CD14-positive monocyte (primary cell): ENCODE measurements at regions not wholly inside any gene's neighbourhood (a gene's known extent, or its start where the extent isn't known, plus 50 kb on each side); places are given as distances from the start of the nearest gene placed in this dataset.

Experiments
- DNase-seq, 3 donors: peaks; one replicate each; pipeline ENCODE4 v3.0.0-alpha.2; 2011 to 2022
- H2AFZ ChIP-seq: 2 replicates; pipeline ENCODE4 v1.6.0; 2012; ENCODE audit warnings: mild to moderate bottlenecking, low read depth, low read length, inconsistent platforms; ENCODE audit not compliant: insufficient read depth, poor library complexity, severe bottlenecking
- H3K27ac ChIP-seq, 2 donors: 1 replicate in 1 of 2; 2 replicates in 1 of 2; pipeline ENCODE4 v1.5.1; 2012 to 2013; ENCODE audit warnings: low read length in 2 of 2, control low read depth in 1 of 2, inconsistent platforms in 1 of 2, low read depth in 1 of 2, mild to moderate bottlenecking in 1 of 2
- H3K27me3 ChIP-seq, 2 donors: one replicate each; pipeline versions ENCODE4 v1.6.0 to v1.6.1; 2011 to 2013; ENCODE audit warnings: low read length in 2 of 2; ENCODE audit not compliant: control insufficient read depth in 2 of 2, insufficient read depth in 2 of 2
- H3K36me3 ChIP-seq, 2 donors: replicated peaks in 1 of 2; 1 replicate in 1 of 2; 2 replicates in 1 of 2; pipeline versions ENCODE4 v1.5.1 to v1.6.1; 2012 to 2013; ENCODE audit warnings: low read length in 2 of 2, control low read depth in 1 of 2, inconsistent platforms in 1 of 2, mild to moderate bottlenecking in 1 of 2; ENCODE audit not compliant: insufficient read depth in 2 of 2, control insufficient read depth in 1 of 2
- H3K4me1 ChIP-seq, 2 donors: 1 replicate in 1 of 2; 2 replicates in 1 of 2; pipeline versions ENCODE4 v1.5.1 to v1.6.1; 2012 to 2013; ENCODE audit warnings: low read length in 2 of 2, control low read depth in 1 of 2, inconsistent platforms in 1 of 2, mild to moderate bottlenecking in 1 of 2, moderate library complexity in 1 of 2; ENCODE audit not compliant: insufficient read depth in 2 of 2, control insufficient read depth in 1 of 2
- H3K4me2 ChIP-seq: replicated peaks from 2 replicates; pipeline ENCODE3; 2012; ENCODE audit warnings: low read length, moderate library complexity, mild to moderate bottlenecking; ENCODE audit not compliant: poor library complexity, severe bottlenecking; ENCODE audit errors: extremely low read depth
- H3K4me3 ChIP-seq, 3 experiments: fragments of 200-600 bp in 1 of 3; sonication (generic) in 1 of 3; replicated peaks in 1 of 3; 1 replicate in 2 of 3; 2 replicates in 1 of 3; pipeline ENCODE4 v1.5.1; 2011 to 2013; ENCODE audit warnings: low read length in 3 of 3, mild to moderate bottlenecking in 3 of 3, control low read depth in 2 of 3, low read depth in 2 of 3, inconsistent platforms in 1 of 3, moderate library complexity in 1 of 3
- H3K79me2 ChIP-seq: 2 replicates; pipeline ENCODE4 v1.6.0; 2012; ENCODE audit warnings: mild to moderate bottlenecking, control low read depth, inconsistent platforms, low read length, moderate library complexity; ENCODE audit not compliant: insufficient read depth
- H3K9ac ChIP-seq: 2 replicates; pipeline ENCODE4 v1.6.0; 2017; ENCODE audit warnings: low read length, mild to moderate bottlenecking; ENCODE audit not compliant: insufficient read depth, poor library complexity, severe bottlenecking
- H3K9me3 ChIP-seq, 2 donors: replicated peaks in 1 of 2; 1 replicate in 1 of 2; 2 replicates in 1 of 2; pipeline versions ENCODE4 v1.5.1 to v1.6.1; 2012 to 2013; ENCODE audit warnings: low read length in 2 of 2, control low read depth in 1 of 2; ENCODE audit not compliant: control insufficient read depth in 1 of 2, insufficient read depth in 1 of 2
- H4K20me1 ChIP-seq: 2 replicates; pipeline ENCODE4 v1.6.0; 2012; ENCODE audit warnings: mild to moderate bottlenecking, low read length, control low read depth, moderate library complexity; ENCODE audit not compliant: insufficient read depth
- H3K27ac Mint-ChIP-seq, 7 donors: one replicate each; pipeline ENCODE4 v1.8.0; 2020; ENCODE audit warnings: mild to moderate bottlenecking in 7 of 7, mixed read lengths in 7 of 7, moderate library complexity in 6 of 7, inconsistent platforms in 2 of 7
- H3K27me3 Mint-ChIP-seq, 3 donors: one replicate each; pipeline ENCODE4 v1.8.0; 2021 to 2022; ENCODE audit warnings: low read depth in 3 of 3, mild to moderate bottlenecking in 3 of 3, mixed read lengths in 3 of 3, moderate library complexity in 3 of 3, inconsistent platforms in 1 of 3
- H3K36me3 Mint-ChIP-seq, 2 donors: one replicate each; pipeline ENCODE4 v1.8.0; 2020; ENCODE audit warnings: mixed read lengths in 2 of 2, inconsistent platforms in 1 of 2, mild to moderate bottlenecking in 1 of 2
- H3K4me1 Mint-ChIP-seq: one replicate; pipeline ENCODE4 v1.8.0; 2020; ENCODE audit warnings: mild to moderate bottlenecking, mixed read lengths
- H3K4me3 Mint-ChIP-seq, 2 donors: one replicate each; pipeline ENCODE4 v1.8.0; 2020; ENCODE audit warnings: mild to moderate bottlenecking in 2 of 2, mixed read lengths in 2 of 2, moderate library complexity in 1 of 2
- H3K9me3 Mint-ChIP-seq, 7 donors: one replicate each; pipeline ENCODE4 v1.8.0; 2020 to 2022; ENCODE audit warnings: mixed read lengths in 7 of 7, mild to moderate bottlenecking in 6 of 7, moderate library complexity in 6 of 7, inconsistent platforms in 2 of 7
- CTCF ChIP-seq: fragments of 200-600 bp; IDR thresholded peaks from one replicate; pipeline ENCODE4 v1.8.0; 2022; ENCODE audit warnings: antibody characterized with exemption, mild to moderate bottlenecking
- WGBS: methylation state at CpG from one replicate; pipeline ENCODE4 v1.1.5; 2013; ENCODE audit warnings: missing lambda C conversion rate; ENCODE audit not compliant: insufficient coverage; 5-methylcytosine and 5-hydroxymethylcytosine counted together
- intact Hi-C, 2 donors: fragments of 100-400 bp; cut with micrococcal nuclease; formaldehyde crosslinking; loops; one replicate each; pipeline versions ENCODE4 v1.15.0 to v1.15.1; 2023

GRCh38 chr11:134863294-134863693 is 451.3 kb upstream of the B3GAT1 start:
- Histone ChIP-seq H3K4me3 (no peak overlapping the region), H3K27ac (no peak overlapping the region), H3K79me2 (no peaks in the 10 kb centered on the region), H3K4me2 (no peak overlapping the region), H2AFZ (no peak overlapping the region), H3K9me3 (no peaks in the 10 kb centered on the region), H4K20me1 (no peaks in the 10 kb centered on the region), H3K36me3 (no peaks in the 10 kb centered on the region), H3K4me1 (no peaks in the 10 kb centered on the region), H3K27me3 (no peaks in the 10 kb centered on the region), H3K9ac (no peak overlapping the region)
- TF ChIP-seq CTCF: no peak
- Mint-ChIP-seq H3K27ac (no peak overlapping the region), H3K9me3 (no peaks in the 10 kb centered on the region), H3K36me3 (no peaks in the 10 kb centered on the region), H3K4me3 (no peak overlapping the region), H3K4me1 (no peaks in the 10 kb centered on the region), H3K27me3 (peaks cover 0 to 5% (median 4%) of the 10 kb centered on the region in 3 donors)
- intact Hi-C loops: no loop called here
- DNase-seq: no peak
- WGBS: 78% methylated on average over 6 of the region's 9 CpGs

GRCh38 chr11:134862587-134863195 is 450.6 kb upstream of the B3GAT1 start:
- no peaks in the 10 kb centered on the region for H3K36me3 ChIP-seq
- H3K4me3 Mint-ChIP-seq: no peak overlapping the region
- H3K79me2 ChIP-seq: no peaks in the 10 kb centered on the region
- H3K9me3 Mint-ChIP-seq: no peaks in the 10 kb centered on the region
- no peak overlapping the region for H3K4me3 ChIP-seq
- DNase-seq: no peak
- no peaks in the 10 kb centered on the region for H3K36me3 Mint-ChIP-seq
- no peak overlapping the region for H3K27ac Mint-ChIP-seq
- no peak overlapping the region for H3K27ac ChIP-seq
- H3K4me1 Mint-ChIP-seq: no peaks in the 10 kb centered on the region
- no CpG with 5 or more reads among the region's 10 CpGs for WGBS
- no peak overlapping the region for H2AFZ ChIP-seq
- no peaks in the 10 kb centered on the region for H3K4me1 ChIP-seq
- H3K27me3 Mint-ChIP-seq: peaks cover 0 to 3% (median 2%) of the 10 kb centered on the region in 3 donors
- no peak for TF ChIP-seq CTCF
- no peaks in the 10 kb centered on the region for H3K9me3 ChIP-seq
- H3K4me2 ChIP-seq: no peak overlapping the region
- intact Hi-C loops: no loop called here
- H4K20me1 ChIP-seq: no peaks in the 10 kb centered on the region
- H3K9ac ChIP-seq: no peak overlapping the region
- no peaks in the 10 kb centered on the region for H3K27me3 ChIP-seq
